Activated CD8-positive, alpha-beta memory T cell treated with anti-CD3 and anti-CD28 coated beads, Interleukin-2, amount 50 U/mL, for 1 hour (primary cell): ENCODE measurements at regions not wholly inside any gene's neighbourhood (a gene's known extent, or its start where the extent isn't known, plus 50 kb on each side); places are given as distances from the start of the nearest gene placed in this dataset.

Experiments
- DNase-seq: peaks from one replicate; pipeline ENCODE4 v3.0.0-alpha.2; 2020; ENCODE audit errors: extremely low read depth

DNA sequence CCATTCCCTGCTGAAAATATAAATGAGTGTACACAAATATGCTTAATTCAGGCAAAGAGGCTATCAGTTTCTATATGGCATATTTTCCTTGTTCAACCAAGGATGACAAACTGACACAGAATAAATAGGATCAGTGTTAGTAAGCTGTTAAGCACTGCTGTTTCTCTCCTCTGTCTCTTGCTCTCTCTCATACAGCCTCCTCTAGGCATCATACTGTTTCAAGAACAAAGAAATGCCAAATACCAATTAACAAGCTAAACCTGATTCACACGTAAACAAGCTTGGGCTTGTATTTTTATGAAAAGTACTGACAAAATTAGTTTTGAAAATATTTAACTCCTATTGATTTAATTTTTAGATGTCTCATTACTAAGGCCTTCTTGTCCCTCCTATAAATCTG, 1027.2 kb upstream of the ACVR2A start:
- DNase-seq = no peak

DNA sequence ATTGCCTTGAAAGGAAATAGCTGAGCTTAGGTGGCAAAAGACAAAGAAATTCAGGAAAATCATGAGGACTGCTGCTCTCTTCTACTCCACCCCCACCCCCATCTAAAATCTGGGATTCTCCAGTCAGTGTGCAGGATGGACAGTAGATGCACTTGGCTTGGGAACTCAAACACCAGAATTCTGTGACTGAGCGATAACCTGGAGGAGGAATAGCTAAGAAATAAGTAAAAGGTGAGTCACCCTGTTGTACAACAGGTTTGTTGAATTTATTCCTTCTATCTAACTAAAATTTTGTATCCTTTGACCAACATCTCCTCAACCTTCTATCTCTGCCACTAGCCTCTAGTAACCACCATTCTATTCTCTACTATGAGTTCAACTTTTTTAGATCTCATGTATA, 1029.9 kb upstream of the ACVR2A start:
- DNase-seq = no peak

DNA sequence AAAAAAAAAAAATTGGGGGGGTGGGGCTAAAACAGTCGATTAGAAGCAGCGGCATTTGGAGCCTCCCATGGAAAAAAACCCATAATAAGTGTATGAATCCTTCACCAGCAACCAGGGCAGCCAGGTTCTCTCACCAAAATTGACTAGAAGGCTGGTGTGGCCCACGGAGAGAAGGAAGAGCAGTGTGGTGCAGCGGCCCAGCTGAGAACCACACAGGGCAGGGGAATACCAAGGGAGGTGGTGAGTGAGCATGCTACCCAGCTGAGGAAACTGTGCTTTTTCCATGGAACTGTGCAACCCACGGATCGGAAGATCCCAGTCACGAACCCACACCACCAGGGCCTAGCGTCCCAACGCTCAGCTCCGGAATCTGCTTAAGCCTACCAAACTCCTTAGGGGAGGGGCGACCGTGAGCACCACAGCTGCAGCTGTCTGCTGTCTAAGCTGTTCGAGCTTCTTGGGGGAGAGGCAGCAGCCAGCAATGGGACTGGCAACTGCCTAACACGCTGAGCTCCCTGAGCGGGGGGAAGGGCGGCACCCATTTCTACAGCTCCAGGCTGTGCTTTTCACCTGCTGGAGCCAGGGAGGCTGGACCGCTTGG, 1037.2 kb upstream of the ACVR2A start:
- no peak for DNase-seq

DNA sequence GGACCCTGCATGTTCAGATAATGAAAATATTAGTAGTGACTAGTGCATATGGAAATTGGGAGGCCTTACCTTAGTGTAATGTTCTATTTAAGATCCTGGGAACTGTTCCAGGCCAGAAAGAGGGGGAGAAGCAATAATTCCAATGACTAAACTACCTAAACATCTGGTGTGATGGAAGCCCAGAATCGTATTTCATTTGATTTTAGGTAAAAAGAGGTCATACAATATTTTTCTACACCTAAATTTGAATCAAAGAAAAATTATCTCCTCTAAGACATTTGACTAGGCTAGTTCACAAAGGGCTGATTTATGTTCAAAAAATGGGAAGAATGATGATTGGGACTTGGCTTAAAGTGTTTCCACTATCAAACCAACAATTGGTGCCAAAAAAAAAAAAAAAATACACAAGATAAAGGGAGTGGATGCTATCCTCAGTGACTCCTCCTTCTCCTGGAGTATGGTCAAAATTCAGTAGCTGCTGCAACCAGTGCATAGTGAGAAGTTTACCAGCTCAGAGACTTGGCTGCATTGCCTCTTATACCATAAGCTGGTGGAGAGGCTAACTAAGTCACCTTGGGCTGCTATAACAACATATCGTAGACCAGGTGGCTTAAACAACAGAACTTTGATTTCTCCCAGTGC, 1038.3 kb upstream of the ACVR2A start:
- no peak for DNase-seq

DNA sequence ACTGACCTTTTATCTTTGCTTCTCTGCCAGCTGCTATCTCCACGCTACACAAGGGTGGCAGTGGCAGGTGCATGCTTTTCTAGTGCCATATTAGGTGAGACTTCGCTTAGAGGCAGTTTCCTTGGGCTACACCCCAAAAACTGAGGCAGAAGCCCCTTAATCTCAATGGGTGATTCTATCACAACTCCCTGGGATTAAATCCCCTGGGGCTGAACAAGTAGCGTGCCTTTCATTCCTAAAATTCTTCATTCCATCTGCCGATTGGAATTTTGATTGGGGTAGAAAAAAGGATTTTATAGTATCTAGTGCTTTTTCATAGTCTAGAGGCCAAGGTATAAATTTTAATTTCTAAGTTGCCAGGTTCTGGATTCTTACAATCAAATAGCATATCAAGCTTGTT, 1040.5 kb upstream of the ACVR2A start:
- no peak for DNase-seq

DNA sequence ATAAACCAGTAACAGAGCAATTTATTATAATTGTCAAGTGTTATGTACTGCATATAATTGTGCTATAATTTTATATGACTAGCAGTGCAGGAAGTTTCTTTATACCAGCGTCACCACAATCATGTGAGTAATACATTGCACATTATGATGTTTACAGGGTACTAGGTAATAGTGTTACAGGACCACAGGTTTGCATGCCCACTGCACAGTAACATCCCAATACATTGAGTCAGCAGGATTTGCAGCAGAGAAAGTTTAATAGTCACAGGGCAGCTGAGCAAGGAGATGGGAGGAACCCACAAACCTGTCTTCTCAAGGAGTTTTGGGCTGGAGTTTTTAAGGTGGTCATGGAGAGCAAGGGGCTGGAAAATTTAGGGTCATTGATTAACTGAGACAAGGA, 1042.9 kb upstream of the ACVR2A start:
- DNase-seq = no peak

DNA sequence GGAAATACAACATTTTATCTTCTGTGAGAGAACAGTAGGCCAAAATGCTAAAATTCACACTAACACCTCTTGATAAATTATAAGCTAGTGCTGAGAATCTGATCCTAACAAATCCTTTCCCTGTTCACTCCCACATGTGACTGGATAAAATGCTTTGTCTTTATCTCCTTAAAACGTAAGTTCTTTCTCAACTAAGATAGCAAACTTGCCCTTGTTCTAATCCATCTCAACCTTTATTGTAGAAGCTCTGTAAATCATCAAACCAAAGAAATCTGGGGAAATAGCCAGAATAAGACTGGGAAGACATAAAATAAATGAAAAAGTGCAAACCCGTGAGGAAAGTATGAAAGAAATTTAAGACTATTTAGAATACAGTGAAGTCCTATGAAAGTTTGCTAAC, 1058.4 kb upstream of the ACVR2A start:
- DNase-seq = no peak

GRCh38 chr2:146785101-146785500, 1059.7 kb upstream of the ACVR2A start:
- DNase-seq = no peak

- no peak for DNase-seq
Measured at GRCh38 chr2:146784602-146785001, 1060.2 kb upstream of the ACVR2A start.

GRCh38 chr2:146777181-146777580, 1067.6 kb upstream of the ACVR2A start:
- DNase-seq = no peak

GRCh38 chr2:146776596-146776995, 1068.2 kb upstream of the ACVR2A start:
- no peak for DNase-seq

GRCh38 chr2:146771531-146771930, 1073.3 kb upstream of the ACVR2A start:
- DNase-seq = no peak

- DNase-seq = no peak
Measured at GRCh38 chr2:146764301-146764700, 1080.5 kb upstream of the ACVR2A start.

DNA sequence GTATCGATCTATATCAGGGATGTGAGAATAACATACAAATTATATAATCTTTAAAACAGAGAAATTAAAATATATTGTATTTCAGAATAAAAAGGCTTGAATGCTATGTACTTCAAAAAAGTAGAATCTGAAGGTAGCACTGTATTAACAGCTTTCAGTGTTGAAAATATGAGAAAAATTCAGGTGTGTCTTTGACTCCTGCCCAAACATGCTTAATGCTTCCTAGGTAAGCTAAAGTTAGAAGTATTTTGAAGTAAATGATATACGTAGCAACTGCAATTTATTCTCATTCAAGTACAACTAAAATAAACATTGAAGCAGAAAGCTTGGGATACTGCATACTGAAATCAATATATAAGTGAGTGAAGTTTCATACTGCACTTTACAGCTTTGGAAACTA, 1082.0 kb upstream of the ACVR2A start:
- no peak for DNase-seq

DNA sequence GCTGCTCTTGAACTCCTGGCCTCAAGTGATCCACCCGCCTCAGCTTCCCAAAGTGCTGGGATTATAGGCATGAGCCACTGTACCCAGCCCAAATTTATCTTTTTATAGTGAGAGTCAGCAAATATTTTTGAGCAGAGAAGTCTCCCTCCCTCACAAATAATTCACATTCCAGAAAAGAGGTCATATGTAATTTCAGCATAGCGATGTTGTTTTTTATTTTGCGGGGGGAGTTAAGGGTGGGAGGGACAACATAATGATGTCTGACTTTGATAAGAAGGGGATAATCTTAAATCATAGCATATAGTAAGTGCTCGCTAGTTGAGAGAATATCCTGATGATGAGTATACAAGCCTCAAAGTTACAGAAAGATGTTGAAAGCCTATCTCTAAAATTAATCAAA, 1090.2 kb upstream of the ACVR2A start:
- DNase-seq = no peak

DNA sequence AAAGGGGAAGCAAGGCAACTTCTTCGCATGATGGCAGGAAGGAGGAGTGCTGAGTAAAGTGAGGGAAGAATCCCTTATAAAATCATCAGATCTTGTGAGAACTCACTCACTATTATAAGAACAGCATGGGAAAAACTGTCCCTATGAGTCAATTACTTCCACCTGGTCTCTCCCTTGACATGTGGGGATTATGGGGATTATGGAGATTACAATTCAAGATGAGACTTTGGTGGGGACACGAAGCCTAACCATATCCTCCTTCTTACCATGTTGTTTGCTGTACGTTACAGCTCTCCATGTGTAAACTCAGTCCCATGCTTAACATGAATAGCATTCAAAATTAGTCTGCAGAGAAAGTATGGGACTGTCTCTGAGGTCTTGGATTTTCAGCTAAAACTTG, 1096.8 kb upstream of the ACVR2A start:
- no peak for DNase-seq

- DNase-seq = no peak
Measured at GRCh38 chr2:146741260-146741659, 1103.6 kb upstream of the ACVR2A start.

DNA sequence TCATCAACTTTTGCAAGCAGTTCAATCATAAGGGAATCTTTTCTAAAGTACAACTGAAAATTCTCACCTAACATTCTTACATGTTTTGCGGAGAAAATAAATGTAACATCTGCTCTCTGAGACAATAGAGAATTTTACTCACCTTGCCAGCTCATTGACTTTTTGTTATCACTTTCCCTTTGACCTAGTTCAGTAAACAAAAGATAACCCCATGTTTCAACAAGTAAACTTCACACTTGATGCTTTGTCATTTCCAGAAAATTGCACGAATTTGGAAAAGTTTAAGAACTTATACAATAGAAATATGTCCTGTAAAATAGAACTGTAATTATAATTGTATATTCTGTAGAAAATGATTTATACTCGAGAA, 1110.0 kb upstream of the ACVR2A start:
- no peak for DNase-seq

DNA sequence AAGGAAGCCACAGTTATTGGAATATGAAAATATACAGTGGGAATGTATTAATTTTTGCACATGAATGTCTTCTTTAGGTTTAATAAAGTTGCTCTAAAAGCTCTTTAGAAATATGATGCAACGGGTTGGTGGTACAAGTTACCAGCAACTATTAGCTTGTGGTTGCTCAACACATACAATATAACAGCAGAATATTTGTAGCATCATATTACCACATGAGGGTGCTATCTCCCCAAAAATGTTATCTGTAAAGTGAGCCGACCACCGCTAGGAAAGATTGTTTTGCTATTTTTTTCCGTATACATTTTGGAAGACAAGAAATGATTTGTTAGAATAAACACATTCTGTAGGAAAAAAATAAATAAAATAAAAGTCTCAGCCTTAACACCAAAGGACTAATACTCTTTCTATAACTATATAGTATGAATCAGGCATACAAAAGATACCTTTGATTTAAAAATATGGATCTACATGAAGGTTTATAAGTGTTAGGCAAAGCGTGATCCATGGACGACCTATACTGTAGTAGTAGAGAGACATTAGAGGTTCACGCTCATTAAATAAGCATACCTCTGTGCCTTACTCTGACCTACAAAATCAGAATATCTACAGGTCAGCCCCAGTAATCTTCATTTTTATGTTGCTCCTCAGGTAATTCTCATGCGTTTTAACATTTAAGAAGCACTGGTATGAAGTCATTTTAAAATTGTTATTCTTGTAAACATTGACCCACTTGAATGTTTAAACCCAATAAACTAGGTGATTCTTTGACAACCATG, 1110.6 kb upstream of the ACVR2A start:
- no peak for DNase-seq

DNA sequence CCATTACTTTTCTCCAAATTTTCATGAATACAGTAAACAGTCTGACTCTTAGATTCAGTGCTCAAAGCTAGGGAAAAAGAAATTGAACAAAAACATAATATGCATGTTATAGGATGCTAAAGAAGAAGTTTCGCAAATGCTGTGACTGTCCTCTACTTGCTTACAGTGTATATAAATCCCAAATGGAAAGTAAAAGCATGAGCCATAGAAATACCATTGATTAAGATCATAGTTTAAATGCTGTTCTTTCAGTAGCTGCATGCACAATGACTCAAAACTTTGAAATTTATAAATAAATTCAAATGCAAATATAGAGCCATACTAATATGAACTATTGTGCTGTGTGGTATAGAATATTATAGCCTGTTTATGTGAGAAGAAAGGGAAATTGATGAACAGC, 1113.9 kb upstream of the ACVR2A start:
- no peak for DNase-seq

- DNase-seq = no peak
Measured at GRCh38 chr2:146721486-146721885, 1123.3 kb upstream of the ACVR2A start.

GRCh38 chr2:146720170-146720569, 1124.7 kb upstream of the ACVR2A start:
- DNase-seq = no peak

GRCh38 chr2:146716591-146716990, 1128.2 kb upstream of the ACVR2A start:
- no peak for DNase-seq
